Activated CD4-positive, alpha-beta memory T cell treated with anti-CD3 and anti-CD28 coated beads for 36 hours (primary cell): ENCODE measurements at regions not wholly inside any gene's neighbourhood (a gene's known extent, or its start where the extent isn't known, plus 50 kb on each side); places are given as distances from the start of the nearest gene placed in this dataset.
"Not testable (repeated sequence)": the region's sequence is repeated elsewhere in the genome, so short reads cannot be mapped to it uniquely, and the experiment has no call there.

Experiments
- CTCF ChIA-PET: fragments of 350-600 bp; sonication (Branson Sonifier 250); formaldehyde crosslinking; loops from one replicate; lab custom pipeline; 2021; ENCODE audit warnings: antibody characterized with exemption, inconsistent platforms; lab: Charles Lee
- POLR2A ChIA-PET: fragments of 350-600 bp; sonication (Branson Sonifier 250); formaldehyde crosslinking; loops from one replicate; lab custom pipeline; 2021; ENCODE audit warnings: antibody characterized with exemption; lab: Charles Lee
- DNase-seq: peaks from one replicate; pipeline ENCODE4 v3.0.0-alpha.2; 2020
- H3K27ac Mint-ChIP-seq: one replicate; pipeline ENCODE4 v1.8.0; 2021; ENCODE audit warnings: mixed read lengths
- H3K27me3 Mint-ChIP-seq: one replicate; pipeline ENCODE4 v1.8.0; 2021; ENCODE audit warnings: mixed read lengths
- H3K36me3 Mint-ChIP-seq: one replicate; pipeline ENCODE4 v1.8.0; 2021; ENCODE audit warnings: mixed read lengths
- H3K4me1 Mint-ChIP-seq: one replicate; pipeline ENCODE4 v1.8.0; 2021; ENCODE audit warnings: low read depth, mixed read lengths
- H3K4me3 Mint-ChIP-seq: one replicate; pipeline ENCODE4 v1.8.0; 2021; ENCODE audit warnings: mild to moderate bottlenecking, mixed read lengths
- H3K9me3 Mint-ChIP-seq: one replicate; pipeline ENCODE4 v1.8.0; 2021; ENCODE audit warnings: mixed read lengths
- intact Hi-C: fragments of 100-400 bp; cut with micrococcal nuclease; formaldehyde crosslinking; loops from one replicate; pipeline ENCODE4 v1.15.1; 2023

- Mint-ChIP-seq H3K27ac (no peak overlapping the region), H3K4me3 (no peak overlapping the region), H3K36me3 (no peaks in the 10 kb centered on the region), H3K27me3 (no peaks in the 10 kb centered on the region), H3K4me1 (no peaks in the 10 kb centered on the region), H3K9me3 (no peaks in the 10 kb centered on the region)
- intact Hi-C loops: no loop called here
- CTCF ChIA-PET: no interaction called here
- no peak for DNase-seq
- POLR2A ChIA-PET: no interaction called here
These were observed 126.4 kb downstream of the LCA5 start for GRCh38 chr6:79410806-79411205.

DNA sequence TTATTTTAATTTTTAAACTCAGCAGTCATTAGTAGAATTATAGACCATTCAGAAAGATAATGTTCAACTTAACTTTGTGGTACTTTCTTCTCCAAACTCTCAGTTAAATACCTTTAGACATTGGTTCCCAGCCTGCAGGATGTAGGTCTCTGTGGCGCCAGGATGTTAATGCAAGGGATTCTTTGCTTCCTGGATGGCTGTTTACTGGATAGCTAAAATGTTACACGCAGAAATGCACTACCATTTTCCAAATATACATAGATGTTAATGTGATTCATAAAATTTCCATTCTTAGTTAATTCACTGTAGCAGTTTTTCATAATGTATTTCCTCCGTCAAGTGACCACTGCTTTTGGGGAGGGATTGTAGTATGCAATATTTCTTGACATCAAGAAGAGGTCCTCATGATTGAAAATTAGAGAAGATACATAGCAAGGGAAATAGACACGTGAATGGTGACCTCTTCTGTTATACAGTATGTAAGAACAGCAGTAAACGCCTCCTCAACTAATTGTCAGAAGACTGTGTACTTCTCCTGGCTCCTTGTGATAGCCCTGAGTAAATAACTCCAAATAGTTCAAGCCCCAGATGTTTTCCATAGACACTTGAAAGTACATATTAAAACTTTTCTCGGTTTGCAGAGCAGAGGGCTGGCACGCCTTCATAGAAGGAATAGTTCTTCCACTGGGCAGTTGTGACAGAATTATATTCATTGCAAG lies 128.8 kb downstream of the LCA5 start:
- intact Hi-C loops: no loop called here
- Mint-ChIP-seq H3K9me3 (no peaks in the 10 kb centered on the region), H3K27ac (no peak overlapping the region), H3K4me1 (no peaks in the 10 kb centered on the region), H3K36me3 (no peaks in the 10 kb centered on the region), H3K27me3 (no peaks in the 10 kb centered on the region), H3K4me3 (no peak overlapping the region)
- CTCF ChIA-PET: no interaction called here
- POLR2A ChIA-PET: no interaction called here
- no peak for DNase-seq

DNA sequence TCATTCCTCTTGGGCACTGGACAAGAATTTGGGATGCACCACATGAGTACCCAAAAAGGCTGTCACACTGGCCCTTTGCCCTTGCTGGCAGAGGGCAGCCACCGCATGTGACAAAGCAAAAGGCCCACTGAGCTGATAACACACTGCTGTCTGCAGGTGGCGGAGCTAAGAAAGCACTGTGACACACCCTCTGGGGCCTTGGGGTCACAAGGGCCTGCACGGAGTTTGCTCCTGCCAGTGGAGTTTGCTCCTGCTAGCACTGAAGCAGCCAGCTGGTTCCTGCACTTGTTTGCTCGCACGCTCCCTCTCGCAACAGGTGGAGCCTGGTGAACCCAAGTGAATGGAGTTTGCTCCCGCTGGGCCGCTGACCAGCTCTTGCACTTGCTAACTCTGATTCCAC lies 132.6 kb downstream of the LCA5 start:
- H3K27ac Mint-ChIP-seq: no peak overlapping the region
- H3K4me1 Mint-ChIP-seq: no peaks in the 10 kb centered on the region

GRCh38 chr6:79404261-79404660 lies 133.0 kb downstream of the LCA5 start:
- no peaks in the 10 kb centered on the region for H3K36me3 Mint-ChIP-seq
- intact Hi-C loops: no loop called here
- H3K4me3 Mint-ChIP-seq: no peak overlapping the region
- no peaks in the 10 kb centered on the region for H3K27me3 Mint-ChIP-seq
- DNase-seq: no peak
- H3K9me3 Mint-ChIP-seq: no peaks in the 10 kb centered on the region
- no peak overlapping the region for H3K27ac Mint-ChIP-seq
- CTCF ChIA-PET: no interaction called here
- POLR2A ChIA-PET: no interaction called here
- no peaks in the 10 kb centered on the region for H3K4me1 Mint-ChIP-seq

More for the DNA sequence above, 132.6 kb downstream of the LCA5 start:
- no peaks in the 10 kb centered on the region for H3K27me3 Mint-ChIP-seq
- no peak for DNase-seq
- H3K36me3 Mint-ChIP-seq: no peaks in the 10 kb centered on the region
- POLR2A ChIA-PET: no interaction called here
- H3K4me3 Mint-ChIP-seq: no peak overlapping the region
- H3K9me3 Mint-ChIP-seq: no peaks in the 10 kb centered on the region
- CTCF ChIA-PET: no interaction called here
- intact Hi-C loops: no loop called here

DNA sequence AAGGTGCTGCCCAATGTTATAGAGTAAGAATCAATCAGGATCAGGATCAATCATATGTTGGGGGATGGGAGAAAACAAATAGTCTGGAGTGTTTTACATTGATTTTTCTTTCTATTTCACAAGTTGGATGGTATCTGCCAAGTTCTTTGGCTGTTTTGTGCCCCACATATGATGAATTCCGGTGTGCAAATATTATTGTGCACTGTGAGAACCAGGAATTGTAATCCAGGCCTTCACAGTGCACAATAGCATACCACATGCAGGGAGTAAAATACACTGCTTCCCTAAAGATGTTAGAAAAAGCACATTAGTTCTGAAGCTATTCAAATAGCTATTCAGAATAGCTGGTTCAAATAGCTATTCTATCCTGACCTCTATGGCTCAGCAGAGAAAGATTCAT lies 133.7 kb downstream of the LCA5 start:
- ChIA-PET CTCF (no interaction called here), POLR2A (no interaction called here)
- Mint-ChIP-seq H3K27ac (no peak overlapping the region), H3K4me3 (no peak overlapping the region), H3K36me3 (no peaks in the 10 kb centered on the region), H3K4me1 (no peaks in the 10 kb centered on the region), H3K27me3 (no peaks in the 10 kb centered on the region), H3K9me3 (no peaks in the 10 kb centered on the region)
- intact Hi-C loops: no loop called here
- DNase-seq: no peak

- Mint-ChIP-seq H3K27ac (no peak overlapping the region), H3K36me3 (no peaks in the 10 kb centered on the region), H3K9me3 (peaks cover 2% of the 10 kb centered on the region), H3K4me3 (no peak overlapping the region), H3K4me1 (no peaks in the 10 kb centered on the region), H3K27me3 (no peaks in the 10 kb centered on the region)
- CTCF ChIA-PET: no interaction called here
- DNase-seq: no peak
- intact Hi-C loops: no loop called here
- POLR2A ChIA-PET: no interaction called here
These were observed 134.1 kb downstream of the LCA5 start for GRCh38 chr6:79403086-79403485.

DNA sequence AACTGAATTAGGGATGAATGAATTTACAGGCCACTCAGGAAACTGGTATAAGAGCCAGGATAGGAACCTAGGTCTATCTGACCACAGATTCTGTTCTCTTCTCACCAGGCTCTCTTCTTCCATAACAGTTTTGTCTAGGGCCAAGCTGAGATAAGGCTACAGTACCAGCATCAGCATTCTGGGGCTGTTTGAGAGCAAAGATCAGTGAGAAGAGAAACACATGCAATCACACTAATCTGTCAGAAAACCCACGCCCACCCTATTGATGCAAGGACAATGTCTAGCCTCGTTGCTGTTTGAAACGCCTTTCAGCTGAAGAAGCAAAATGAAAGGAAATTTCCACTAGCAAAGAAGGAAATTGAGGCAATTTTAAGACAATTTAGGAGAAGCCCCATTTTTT lies 137.7 kb downstream of the LCA5 start:
- intact Hi-C loops: no loop called here
- Mint-ChIP-seq H3K4me3 (no peak overlapping the region), H3K4me1 (no peaks in the 10 kb centered on the region), H3K9me3 (peaks cover 2% of the 10 kb centered on the region), H3K27ac (no peak overlapping the region), H3K27me3 (no peaks in the 10 kb centered on the region), H3K36me3 (no peaks in the 10 kb centered on the region)
- CTCF ChIA-PET: no interaction called here
- POLR2A ChIA-PET: no interaction called here
- DNase-seq: no peak

- H3K4me3 Mint-ChIP-seq, CTCF ChIA-PET, H3K4me1 Mint-ChIP-seq, H3K36me3 Mint-ChIP-seq, POLR2A ChIA-PET, DNase-seq, H3K27ac Mint-ChIP-seq, H3K27me3 Mint-ChIP-seq, H3K9me3 Mint-ChIP-seq, intact Hi-C loops: not testable (repeated sequence)
These were observed 138.6 kb downstream of the LCA5 start for GRCh38 chr6:79398617-79399016.

- Mint-ChIP-seq H3K36me3 (no peaks in the 10 kb centered on the region), H3K4me3 (no peak overlapping the region), H3K27ac (no peak overlapping the region), H3K9me3 (peaks cover 7% of the 10 kb centered on the region), H3K4me1 (no peaks in the 10 kb centered on the region), H3K27me3 (no peaks in the 10 kb centered on the region)
- POLR2A ChIA-PET: no interaction called here
- intact Hi-C loops: no loop called here
- no peak for DNase-seq
- CTCF ChIA-PET: no interaction called here
These were observed 140.6 kb downstream of the LCA5 start for GRCh38 chr6:79396625-79397024.

GRCh38 chr6:79394690-79395089 lies 142.5 kb downstream of the LCA5 start:
- intact Hi-C loops: no loop called here
- no peak overlapping the region for H3K4me3 Mint-ChIP-seq
- ChIA-PET POLR2A (no interaction called here), CTCF (no interaction called here)
- no peaks in the 10 kb centered on the region for H3K4me1 Mint-ChIP-seq
- H3K27ac Mint-ChIP-seq: no peak overlapping the region
- no peaks in the 10 kb centered on the region for H3K36me3 Mint-ChIP-seq
- no peak for DNase-seq
- no peaks in the 10 kb centered on the region for H3K27me3 Mint-ChIP-seq
- H3K9me3 Mint-ChIP-seq: peaks cover 7% of the 10 kb centered on the region

DNA sequence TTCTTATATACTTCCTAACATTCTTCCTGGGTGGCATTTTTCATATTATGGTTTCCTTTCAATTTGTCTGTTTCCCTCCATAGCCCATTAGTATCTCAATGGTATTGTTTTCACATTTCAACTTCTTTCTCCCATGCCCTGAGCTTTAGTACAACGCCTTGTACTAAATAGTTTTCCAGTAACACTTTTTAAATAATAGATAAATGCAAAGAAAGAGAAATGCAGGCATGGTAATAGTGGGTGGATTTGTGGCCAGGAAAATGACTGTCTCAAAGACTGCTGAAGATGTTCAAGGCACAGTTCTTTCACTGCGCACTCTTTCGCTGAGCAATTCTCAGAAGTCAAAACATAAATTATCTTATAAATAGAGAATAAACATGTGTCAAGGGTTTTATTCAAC lies 145.1 kb downstream of the LCA5 start:
- Mint-ChIP-seq H3K36me3 (no peaks in the 10 kb centered on the region), H3K9me3 (peaks cover 5% of the 10 kb centered on the region), H3K27me3 (no peaks in the 10 kb centered on the region), H3K4me1 (no peaks in the 10 kb centered on the region), H3K4me3 (no peak overlapping the region), H3K27ac (no peak overlapping the region)
- no peak for DNase-seq
- intact Hi-C loops: no loop called here
- CTCF ChIA-PET: no interaction called here
- POLR2A ChIA-PET: no interaction called here

GRCh38 chr6:79391480-79391879 lies 145.8 kb downstream of the LCA5 start:
- CTCF ChIA-PET: no interaction called here
- intact Hi-C loops: no loop called here

DNA sequence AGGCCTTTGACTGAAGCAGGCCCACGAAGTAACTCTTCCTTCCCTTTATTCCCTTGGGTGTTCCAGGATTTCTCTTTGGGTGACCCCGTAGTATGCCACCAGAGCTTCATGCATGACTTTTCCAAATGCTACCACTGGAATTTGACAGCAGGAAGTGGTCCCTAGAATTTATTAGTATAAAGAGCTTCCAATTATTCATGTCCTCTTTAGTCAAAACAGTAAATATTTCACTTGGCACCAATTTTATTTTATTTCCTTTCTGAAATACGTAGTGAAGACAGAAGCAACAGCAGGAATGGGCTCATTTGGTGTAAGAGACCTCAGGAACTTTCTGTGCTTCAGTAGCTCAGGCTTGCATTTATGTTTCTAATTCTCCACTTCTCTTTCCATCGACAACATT lies 151.3 kb downstream of the LCA5 start:
- Mint-ChIP-seq H3K4me3 (no peak overlapping the region), H3K4me1 (no peaks in the 10 kb centered on the region), H3K9me3 (no peaks in the 10 kb centered on the region), H3K27me3 (peaks cover 4% of the 10 kb centered on the region), H3K36me3 (no peaks in the 10 kb centered on the region), H3K27ac (no peak overlapping the region)
- POLR2A ChIA-PET: no interaction called here
- DNase-seq: no peak
- intact Hi-C loops: no loop called here
- CTCF ChIA-PET: interaction anchor here (0.6 kb wide), 1 partner anchor 569 kb away, joined by 3 read pairs; no protein-coding TSS in a partner anchor

More at GRCh38 chr6:79391480-79391879, 145.8 kb downstream of the LCA5 start:
- no peak for DNase-seq
- Mint-ChIP-seq H3K9me3 (peaks cover 5% of the 10 kb centered on the region), H3K4me1 (no peaks in the 10 kb centered on the region), H3K4me3 (no peak overlapping the region), H3K27ac (no peak overlapping the region), H3K27me3 (no peaks in the 10 kb centered on the region), H3K36me3 (no peaks in the 10 kb centered on the region)
- POLR2A ChIA-PET: no interaction called here
